Kidney epithelial cell (primary cell): ENCODE measurements at regions not wholly inside any gene's neighbourhood (a gene's known extent, or its start where the extent isn't known, plus 50 kb on each side); places are given as distances from the start of the nearest gene placed in this dataset.

ENCODE experiments used
- DNase-seq: peaks from one replicate; pipeline ENCODE4 v3.0.0-alpha.2; 2010; ENCODE audit warnings: low read depth
- H3K27me3 ChIP-seq: 2 replicates; pipeline ENCODE4 v1.6.0; 2011; ENCODE audit warnings: low read length; ENCODE audit not compliant: control insufficient read depth, insufficient read depth
- H3K36me3 ChIP-seq: 2 replicates; pipeline ENCODE4 v1.5.1; 2011; ENCODE audit warnings: low read length; ENCODE audit not compliant: control insufficient read depth, insufficient read depth
- H3K4me3 ChIP-seq: 2 replicates; pipeline ENCODE4 v1.5.1; 2011; ENCODE audit warnings: low read depth, mild to moderate bottlenecking, control low read depth, low read length
- TF ChIP-seq, protein P1 (sequence below): IDR thresholded peaks from 2 replicates; pipeline ENCODE4 v1.5.1; 2011; ENCODE audit warnings: mild to moderate bottlenecking, moderate library complexity, low read length, control low read depth, inconsistent platforms; ENCODE audit not compliant: insufficient read depth, poor library complexity, severe bottlenecking

DNA sequence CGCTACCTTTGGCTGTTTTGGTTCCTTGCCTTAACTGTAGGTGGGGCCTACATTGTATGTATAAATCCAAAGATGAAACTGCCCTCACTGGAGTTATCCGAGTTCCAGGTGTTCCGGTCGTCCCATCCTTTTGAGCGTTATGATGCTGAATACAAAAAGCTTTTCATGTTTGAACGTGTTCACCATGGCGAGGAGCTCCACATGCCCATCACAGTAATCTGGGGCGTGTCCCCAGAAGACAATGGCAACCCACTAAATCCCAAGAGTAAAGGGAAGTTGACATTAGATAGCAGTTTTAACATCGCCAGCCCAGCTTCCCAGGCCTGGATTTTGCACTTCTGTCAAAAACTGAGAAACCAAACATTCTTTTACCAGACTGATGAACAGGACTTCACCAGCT, 139.5 kb downstream of the TLR5 start:
- TF ChIP-seq, protein P1, sequence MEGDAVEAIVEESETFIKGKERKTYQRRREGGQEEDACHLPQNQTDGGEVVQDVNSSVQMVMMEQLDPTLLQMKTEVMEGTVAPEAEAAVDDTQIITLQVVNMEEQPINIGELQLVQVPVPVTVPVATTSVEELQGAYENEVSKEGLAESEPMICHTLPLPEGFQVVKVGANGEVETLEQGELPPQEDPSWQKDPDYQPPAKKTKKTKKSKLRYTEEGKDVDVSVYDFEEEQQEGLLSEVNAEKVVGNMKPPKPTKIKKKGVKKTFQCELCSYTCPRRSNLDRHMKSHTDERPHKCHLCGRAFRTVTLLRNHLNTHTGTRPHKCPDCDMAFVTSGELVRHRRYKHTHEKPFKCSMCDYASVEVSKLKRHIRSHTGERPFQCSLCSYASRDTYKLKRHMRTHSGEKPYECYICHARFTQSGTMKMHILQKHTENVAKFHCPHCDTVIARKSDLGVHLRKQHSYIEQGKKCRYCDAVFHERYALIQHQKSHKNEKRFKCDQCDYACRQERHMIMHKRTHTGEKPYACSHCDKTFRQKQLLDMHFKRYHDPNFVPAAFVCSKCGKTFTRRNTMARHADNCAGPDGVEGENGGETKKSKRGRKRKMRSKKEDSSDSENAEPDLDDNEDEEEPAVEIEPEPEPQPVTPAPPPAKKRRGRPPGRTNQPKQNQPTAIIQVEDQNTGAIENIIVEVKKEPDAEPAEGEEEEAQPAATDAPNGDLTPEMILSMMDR, result no peak
- no peak overlapping the region for H3K4me3 ChIP-seq
- no peak for DNase-seq
- no peaks in the 10 kb centered on the region for H3K27me3 ChIP-seq
- H3K36me3 ChIP-seq, result no peaks in the 10 kb centered on the region

DNA sequence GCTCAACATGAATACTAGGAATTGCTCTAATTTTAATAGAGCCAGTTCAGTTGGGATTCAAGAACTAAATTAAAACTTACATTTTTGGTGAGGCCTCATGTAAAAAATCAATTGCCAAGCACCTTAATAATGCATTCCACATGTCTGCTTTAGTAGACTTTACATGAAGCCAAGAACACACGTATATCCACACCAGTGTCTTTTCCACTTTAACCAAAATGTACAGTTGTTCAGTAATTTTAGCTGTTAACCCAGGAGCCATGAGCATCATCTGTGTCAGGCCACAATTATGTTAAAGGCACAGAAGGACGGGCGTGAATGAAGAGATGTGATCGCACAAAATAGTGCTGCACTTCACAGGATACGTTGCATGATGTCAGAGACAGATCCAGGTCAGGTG, 136.7 kb downstream of the TLR5 start:
- Histone ChIP-seq H3K27me3 (no peaks in the 10 kb centered on the region), H3K36me3 (no peaks in the 10 kb centered on the region), H3K4me3 (no peak overlapping the region)
- TF ChIP-seq, protein P1, result no peak
- DNase-seq, result no peak

DNA sequence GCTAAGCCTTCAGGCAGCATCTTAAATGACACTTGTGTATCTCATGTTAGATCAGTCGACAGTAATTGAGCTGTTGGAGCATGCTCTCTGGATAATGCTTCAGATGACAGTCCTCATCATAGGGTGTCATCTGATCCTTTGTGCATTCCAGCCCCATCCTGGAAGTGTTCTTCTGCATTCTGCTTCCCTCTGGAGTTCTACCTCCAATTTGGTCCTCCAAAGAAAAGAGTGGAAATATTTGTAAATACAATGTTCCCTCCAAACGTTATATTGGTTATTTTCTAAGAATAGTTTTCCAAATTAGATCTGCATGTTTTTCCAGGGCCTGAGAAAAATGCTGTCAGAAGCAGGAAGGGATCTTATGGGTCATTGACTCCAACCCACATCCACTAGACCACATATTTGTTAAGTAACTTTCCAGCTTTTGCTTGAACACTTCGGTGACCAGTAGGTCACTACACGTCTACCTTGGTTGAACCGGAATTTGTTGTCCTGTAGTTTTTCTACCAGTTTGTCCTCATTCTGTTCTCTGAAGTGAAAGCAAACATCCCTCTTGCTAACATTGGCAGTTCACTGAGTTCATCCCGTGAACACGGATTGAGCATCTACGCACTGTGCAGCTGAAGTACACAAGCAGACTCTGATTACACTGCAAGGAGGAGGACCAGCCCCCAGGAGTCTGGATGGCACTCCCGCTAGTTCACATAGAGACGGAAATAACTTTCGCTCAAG, 136.0 kb downstream of the TLR5 start:
- Histone ChIP-seq H3K27me3 (no peaks in the 10 kb centered on the region), H3K4me3 (no peak overlapping the region), H3K36me3 (no peaks in the 10 kb centered on the region)
- DNase-seq, result no peak
- TF ChIP-seq, protein P1, result no peak

DNA sequence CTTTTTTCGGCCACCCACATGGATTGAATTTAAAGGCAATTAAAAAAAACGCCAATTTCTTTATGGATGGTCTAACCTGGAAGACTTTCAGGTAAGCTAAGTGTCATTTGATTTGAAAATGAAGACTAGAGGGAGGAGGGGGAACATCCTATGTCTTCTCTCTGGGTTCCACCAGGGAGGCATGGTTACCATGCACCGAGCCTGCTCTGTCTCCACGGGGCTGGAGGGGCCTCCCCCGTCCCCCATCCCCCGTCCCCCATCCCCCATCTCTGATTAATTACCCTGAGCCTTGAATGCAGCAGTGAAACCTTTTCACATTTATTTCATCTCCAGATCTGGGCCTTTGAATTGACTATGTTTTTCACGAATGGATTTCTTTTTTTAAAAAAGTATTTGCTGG, 135.1 kb downstream of the TLR5 start:
- Histone ChIP-seq H3K4me3 (no peak overlapping the region), H3K36me3 (no peaks in the 10 kb centered on the region), H3K27me3 (no peaks in the 10 kb centered on the region)
- TF ChIP-seq, protein P1, result no peak
- DNase-seq, result no peak

DNA sequence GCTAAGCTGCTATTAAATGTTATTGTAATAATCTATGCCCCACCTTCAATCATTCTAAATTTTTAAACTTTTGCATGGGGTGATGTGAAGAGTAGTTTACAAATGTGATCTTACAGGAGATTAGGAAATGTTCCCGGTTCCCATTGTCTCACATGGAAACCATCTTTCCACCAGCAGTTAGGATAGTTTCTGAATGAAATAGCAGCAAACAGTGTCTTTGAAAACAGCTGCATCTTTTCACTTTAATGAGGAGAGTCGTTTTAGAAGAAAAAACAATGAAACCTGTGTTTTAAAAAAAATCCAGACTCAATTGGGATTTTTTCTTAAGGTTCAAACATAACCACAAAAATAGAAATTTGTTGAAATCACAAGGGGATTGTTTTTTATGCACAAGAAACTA, 134.2 kb downstream of the TLR5 start:
- no peaks in the 10 kb centered on the region for H3K36me3 ChIP-seq
- DNase-seq, result no peak
- H3K4me3 ChIP-seq, result no peak overlapping the region
- TF ChIP-seq, protein P1, result no peak
- H3K27me3 ChIP-seq, result no peaks in the 10 kb centered on the region

DNA sequence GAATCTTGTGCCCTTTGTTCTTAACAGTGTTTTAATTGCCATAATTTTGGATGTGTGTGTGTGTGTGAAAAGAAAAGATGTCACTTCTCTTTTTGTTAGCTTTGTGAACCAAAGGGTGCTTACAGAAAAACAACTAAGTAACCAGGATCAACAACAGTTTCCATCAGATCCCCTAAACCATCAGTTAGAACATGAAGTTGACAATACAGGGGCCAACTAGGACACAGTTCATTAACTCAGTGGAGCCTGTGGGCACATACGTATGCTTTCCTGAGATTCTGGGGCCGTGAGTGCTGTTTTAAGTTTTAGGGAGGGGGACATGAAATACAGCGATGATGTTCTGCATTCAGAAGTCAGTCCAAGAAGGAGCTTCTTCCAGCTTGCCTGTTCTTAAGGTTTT, 133.6 kb downstream of the TLR5 start:
- Histone ChIP-seq H3K36me3 (no peaks in the 10 kb centered on the region), H3K4me3 (no peak overlapping the region), H3K27me3 (no peaks in the 10 kb centered on the region)
- TF ChIP-seq, protein P1, result no peak
- no peak for DNase-seq
